ENCODE measurements at regions not wholly inside any gene's neighbourhood (a gene's known extent, or its start where the extent isn't known, plus 50 kb on each side); places are given as distances from the start of the nearest gene placed in this dataset.
"Not testable (repeated sequence)": the region's sequence is repeated elsewhere in the genome, so short reads cannot be mapped to it uniquely, and the experiment has no call there.

DNA sequence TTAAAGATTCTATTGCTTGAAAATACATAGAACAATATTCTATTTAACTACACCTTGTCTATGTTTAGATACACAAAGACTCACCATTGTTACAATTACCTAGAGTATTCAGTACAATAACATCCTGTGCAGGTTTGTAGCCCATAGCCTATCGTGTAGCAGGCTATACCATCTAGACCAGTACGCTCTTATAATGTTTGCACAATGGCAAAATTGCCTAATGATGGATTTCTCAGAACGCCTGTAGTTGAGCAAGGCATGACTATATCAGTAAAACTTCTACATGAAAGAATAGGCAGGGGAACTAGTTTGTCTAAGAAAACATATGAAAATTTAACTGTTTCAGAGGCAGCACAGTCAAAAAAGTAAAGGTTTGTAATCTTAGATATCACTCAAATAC is 375.9 kb downstream of the DAD1 start:
- no peak for DNase-seq
- intact Hi-C loops (cut with DNase I, micrococcal nuclease) = no loop called here
- ATAC-seq = no peak

DNA sequence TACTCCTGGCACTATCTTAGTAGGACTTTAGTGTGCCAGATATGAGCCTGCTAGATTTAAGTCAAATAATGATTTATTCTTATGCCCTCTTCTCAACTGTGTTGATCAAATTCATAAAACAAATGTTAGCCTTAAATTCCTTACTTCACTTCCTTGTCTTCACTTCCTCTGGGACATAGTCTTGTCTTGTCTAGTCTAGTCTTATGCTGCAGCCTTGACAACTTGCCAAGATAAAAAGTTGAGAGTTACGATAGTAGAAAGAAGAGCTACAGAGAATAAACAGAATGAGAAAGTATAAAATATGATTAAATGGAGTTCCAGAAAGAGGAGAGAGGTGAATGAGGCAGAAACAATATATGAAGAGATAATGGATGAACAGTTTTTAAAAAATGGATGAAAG is 378.1 kb downstream of the DAD1 start:
- DNase-seq = no peak
- no peak for ATAC-seq
- intact Hi-C loops (cut with DNase I, micrococcal nuclease) = no loop called here

DNA sequence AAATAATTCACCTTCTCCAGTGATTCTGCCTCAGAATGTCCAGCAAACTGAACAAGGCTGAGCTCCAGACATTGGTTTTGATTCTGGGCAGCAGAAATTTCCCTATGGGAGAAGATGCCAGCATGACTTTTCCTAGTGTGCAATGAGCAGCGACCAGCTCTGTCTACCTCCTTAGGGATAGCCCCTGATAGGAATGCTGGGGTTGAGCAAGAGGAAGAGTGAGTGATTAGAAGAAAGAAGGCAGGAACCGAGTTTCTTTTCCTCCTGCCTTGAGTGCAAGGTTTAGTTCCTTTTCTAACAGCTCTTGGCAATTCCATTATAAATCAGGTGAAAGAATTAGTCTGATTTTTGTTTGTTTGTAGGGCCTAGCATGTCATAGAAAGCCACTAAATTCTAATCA is 379.0 kb downstream of the DAD1 start:
- no peak for ATAC-seq
- intact Hi-C loops (cut with DNase I, micrococcal nuclease) = no loop called here
- no peak for DNase-seq

DNA sequence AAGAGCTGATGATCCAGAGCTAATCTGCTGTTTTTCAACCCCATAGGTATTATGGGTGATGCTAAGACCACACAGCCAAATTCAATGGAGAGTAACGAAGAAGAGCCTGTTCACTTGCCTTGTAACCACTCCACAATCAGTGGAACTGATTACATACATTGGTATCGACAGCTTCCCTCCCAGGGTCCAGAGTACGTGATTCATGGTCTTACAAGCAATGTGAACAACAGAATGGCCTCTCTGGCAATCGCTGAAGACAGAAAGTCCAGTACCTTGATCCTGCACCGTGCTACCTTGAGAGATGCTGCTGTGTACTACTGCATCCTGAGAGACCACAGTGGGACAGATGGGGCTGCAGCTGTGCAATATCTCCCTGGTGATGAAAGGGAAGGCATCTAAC is 386.0 kb downstream of the DAD1 start:
- intact Hi-C loops (cut with DNase I, micrococcal nuclease) = no loop called here
- no peak for ATAC-seq
- DNase-seq = no peak

DNA sequence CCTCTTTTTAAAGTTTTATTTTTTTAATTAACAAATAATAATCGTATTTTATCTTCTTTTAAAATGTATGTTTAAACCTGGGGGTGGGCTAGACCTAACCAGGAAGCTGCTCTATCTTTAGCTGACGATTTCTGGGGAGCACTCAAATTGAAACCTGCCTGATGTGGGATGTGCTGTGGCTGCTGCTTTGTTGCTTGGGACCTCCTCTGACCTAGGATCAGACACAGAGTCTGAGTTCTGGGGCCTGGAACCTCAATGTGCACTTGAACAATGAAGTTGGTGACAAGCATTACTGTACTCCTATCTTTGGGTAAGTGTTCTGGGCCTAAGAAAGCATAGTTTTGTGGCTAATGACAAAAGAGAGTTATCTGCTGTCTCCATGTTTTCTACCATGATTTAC is 386.7 kb downstream of the DAD1 start:
- DNase-seq (no peak), ATAC-seq (no peak)
- intact Hi-C loops (cut with DNase I, micrococcal nuclease) = no loop called here

DNA sequence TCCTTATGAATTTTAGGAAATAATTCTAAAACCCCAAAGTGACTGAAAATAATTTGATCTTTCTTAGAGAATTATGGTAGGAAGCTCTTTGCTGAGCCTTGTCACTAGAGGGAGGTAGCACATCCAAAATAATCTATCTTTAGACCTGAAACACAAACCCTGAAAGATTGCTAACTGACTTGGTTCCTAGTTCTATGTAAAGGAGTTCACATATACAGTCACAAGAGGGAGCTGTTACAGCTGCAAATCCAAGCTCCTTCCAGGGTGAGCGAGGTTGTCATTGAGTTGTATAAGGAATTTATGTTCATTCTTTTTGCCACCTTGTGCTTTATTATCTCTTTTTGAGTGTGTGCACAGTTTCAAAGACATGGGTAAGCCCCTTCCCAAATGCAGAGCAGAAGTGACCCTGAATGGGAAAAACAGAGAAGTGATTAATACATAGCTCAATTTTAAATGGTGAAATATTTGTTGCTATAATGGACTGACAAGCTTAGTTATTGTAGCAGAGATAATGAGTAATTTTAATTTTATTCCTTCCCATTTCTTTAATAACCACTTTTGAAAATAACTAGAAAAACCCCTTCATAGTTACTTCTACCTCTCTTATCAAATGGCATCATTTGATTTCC is 387.9 kb downstream of the DAD1 start:
- peak; percentile 87 for ATAC-seq
- intact Hi-C loops (cut with DNase I, micrococcal nuclease) = no loop called here
- no peak for DNase-seq

DNA sequence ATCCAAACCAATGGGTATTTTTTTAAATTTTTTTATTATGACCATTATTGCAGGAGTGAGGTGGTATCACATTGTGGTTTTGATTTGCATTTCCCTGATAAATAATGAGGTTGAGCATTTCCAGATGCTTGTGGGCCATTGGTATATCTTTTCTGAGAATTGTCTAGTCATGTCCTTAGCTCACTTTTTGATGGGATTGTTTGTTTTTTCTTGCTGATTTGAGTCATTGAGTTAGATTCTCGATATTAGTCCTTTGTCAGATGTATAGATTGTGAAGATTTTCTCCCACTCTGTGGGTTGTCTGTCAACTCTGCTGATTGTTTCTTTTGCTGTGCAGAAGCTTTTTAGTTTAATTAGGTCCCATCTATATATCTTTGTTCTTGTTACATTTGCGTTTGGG is 388.9 kb downstream of the DAD1 start:
- ATAC-seq; intact Hi-C loops (cut with DNase I, micrococcal nuclease); DNase-seq: not testable (repeated sequence)

DNA sequence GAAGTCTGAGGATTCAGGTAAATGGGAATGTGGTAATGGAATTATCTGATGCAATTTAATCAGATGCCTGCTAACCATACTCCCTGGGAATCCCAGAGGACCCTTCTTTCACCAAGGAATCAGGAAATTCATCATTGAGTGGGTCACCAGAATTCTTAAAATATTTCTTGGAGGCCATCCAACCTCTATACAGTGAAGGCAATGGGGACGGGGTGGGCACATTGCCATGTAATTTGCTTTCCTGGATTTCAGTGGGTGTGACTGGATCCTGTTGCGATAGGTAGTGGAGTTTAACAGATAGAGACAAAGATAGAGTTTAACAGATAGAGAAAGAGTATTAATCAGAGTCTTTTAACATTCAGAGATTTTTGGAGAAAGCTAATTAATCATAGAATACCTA is 394.4 kb downstream of the DAD1 start:
- ATAC-seq = no peak
- no peak for DNase-seq
- intact Hi-C loops (cut with DNase I, micrococcal nuclease) = no loop called here

DNA sequence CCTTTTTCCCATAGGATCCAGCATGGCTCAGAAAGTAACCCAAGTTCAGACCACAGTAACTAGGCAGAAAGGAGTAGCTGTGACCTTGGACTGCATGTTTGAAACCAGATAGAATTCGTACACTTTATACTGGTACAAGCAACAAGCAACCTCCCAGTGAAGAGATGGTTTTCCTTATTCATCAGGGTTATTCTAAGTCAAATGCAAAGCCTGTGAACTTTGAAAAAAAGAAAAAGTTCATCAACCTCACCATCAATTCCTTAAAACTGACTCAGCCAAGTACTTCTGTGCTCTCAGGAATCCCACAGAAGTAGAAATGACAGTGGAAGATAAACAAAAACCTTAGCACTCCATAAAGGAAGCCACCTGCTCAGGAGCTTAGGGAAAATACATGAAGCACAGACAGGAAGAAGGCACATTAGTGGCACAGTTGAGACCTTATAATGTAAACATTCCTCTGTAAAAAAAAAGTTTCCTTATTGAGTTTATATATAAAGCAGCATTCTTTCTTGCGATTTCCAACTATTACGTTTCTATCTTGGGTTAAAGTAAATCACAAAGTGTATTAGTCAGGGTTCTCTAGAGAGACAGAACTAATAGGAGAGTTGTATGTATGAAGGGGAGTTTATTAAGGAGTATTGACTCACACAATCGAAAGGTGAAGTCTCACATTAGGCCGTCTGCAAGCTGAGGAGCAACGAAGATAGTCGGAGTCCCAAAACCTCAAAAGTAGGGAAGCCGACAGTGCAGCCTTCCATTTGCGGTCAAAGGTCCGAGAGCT is 398.4 kb downstream of the DAD1 start:
- DNase-seq (no peak), ATAC-seq (peak; percentile 80)
- intact Hi-C loops (cut with DNase I, micrococcal nuclease) = no loop called here

DNA sequence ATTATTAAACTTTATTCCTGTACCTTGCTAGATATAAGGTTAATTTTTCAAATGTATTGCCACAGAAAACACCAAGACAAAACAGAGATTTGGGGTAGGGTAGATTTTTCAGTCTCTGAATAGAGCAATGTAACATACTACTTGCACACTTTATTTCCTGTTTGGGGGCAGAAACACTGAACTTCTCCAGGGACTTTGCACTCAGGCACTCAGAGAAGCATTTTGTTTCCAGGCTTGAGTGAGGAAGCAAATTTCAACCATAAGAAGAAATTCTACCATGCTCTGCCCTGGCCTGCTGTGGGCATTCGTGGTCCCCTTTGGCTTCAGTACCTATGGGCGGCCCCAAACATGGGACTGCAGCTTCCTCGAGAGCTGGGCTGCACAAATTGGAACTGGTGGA is 399.1 kb downstream of the DAD1 start:
- ATAC-seq = peak; percentile 88
- DNase-seq = no peak
- intact Hi-C loops (cut with DNase I, micrococcal nuclease) = no loop called here

DNA sequence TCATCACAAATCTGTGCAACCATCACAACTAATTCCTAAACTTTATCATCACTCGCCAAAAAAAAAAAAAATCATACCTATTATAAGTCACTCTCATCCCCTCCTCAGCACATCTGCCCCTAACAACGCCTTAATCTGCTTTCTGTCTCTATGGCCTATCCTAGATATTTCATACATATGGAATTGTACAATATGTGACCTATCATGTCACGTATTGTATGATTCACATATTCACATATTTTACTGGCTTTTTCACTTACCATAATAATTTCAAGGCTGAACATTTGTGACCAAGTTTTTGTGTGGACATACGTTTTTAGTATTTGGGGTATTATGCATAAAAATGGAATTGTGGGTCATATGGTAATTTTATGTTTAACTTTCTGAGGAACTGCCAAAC is 400.7 kb downstream of the DAD1 start:
- no peak for ATAC-seq
- intact Hi-C loops (cut with DNase I, micrococcal nuclease) = no loop called here

DNA sequence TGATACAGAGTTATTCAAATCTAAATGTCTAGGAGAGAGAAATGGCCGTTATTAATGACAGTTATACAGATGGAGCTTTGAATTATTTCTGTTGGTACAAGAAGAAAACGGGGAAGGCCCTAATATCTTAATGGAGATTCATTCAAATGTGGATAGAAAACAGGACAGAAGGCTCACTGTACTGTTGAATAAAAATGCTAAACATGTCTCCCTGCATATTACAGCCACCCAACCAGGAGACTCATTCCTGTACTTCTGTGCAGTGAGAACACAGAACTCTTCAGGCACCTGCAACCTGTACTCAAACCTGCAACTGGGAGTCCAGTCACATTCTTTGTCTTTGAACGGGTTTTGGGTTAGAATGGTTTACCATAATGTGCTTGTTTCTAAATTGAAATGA is 403.2 kb downstream of the DAD1 start:
- DNase-seq (no peak), ATAC-seq (no peak)
- intact Hi-C loops (cut with DNase I, micrococcal nuclease) = no loop called here

More for the DNA sequence above, 400.7 kb downstream of the DAD1 start:
- no peak for DNase-seq

DNA sequence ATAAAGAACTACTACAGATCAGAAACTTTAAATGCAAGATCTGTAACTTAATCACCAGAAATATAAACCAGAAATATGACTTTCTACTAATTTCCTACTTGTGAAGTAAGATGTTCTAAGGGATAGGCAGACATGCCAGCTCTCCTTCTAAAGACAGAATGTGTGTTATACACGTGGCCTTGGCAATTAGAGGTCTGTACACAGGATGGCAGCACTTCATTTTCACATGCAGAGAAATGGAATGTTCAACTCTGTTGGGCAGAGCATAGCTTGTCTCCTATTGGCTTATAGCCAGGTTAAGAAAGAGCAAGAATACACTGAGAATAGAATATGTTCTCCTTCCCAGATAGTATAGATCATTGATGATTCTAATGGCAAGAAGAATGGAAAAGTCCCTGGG is 403.8 kb downstream of the DAD1 start:
- no peak for DNase-seq

DNA sequence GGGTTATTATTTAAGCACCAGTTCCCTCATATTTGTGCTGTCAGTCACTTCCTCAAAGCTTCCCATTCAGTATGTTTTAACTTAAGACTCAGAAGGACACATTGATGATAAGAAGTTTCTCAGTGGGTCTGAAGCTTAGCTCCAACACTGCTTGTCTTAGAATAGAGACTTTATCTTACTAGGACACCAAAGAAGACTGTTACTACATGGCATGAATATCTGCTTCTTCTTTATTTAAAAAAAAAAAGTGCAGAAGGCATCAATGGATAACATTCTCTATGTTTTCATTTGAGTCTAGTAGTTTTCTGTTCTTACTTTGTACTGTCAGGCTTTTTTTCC is 404.2 kb downstream of the DAD1 start:
- DNase-seq = no peak
- no peak for ATAC-seq
- intact Hi-C loops (cut with DNase I, micrococcal nuclease) = no loop called here

More for the DNA sequence above, 403.8 kb downstream of the DAD1 start:
- intact Hi-C loops (cut with DNase I, micrococcal nuclease) = no loop called here
- peak; percentile 67 for ATAC-seq

DNA sequence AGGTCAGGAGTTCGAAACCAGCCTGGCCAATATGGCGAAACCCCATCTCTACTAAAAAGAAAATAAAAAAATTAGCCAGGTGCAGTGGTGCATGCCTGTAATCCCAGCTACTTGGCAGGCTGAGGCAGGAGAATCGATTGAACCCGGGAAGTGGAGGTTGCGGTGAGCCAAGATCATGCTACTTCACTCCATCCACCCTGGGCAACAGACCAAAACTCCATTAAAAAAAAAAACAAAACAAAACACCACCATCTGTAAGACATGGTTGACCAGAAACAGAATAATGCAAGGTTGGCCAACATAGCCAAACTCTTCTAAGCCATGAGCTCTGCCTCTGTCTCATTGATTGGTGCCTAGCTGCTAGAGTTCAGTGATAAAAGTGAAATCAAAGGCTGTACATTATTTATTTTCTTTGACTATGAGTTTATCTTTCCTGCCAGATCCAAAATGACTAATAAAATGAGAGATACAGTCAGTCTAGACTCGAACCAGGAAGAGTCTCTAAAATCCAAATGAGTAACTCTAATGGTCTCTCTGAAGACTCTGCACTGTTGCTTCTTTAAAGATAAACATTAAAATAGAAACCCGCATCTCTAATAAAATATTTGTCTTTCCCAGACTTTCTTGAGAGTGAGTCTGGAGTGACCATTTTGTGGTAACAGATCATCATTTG is 404.7 kb downstream of the DAD1 start:
- intact Hi-C loops (cut with DNase I, micrococcal nuclease) = no loop called here
- DNase-seq = no peak
- peak; percentile 39 for ATAC-seq

DNA sequence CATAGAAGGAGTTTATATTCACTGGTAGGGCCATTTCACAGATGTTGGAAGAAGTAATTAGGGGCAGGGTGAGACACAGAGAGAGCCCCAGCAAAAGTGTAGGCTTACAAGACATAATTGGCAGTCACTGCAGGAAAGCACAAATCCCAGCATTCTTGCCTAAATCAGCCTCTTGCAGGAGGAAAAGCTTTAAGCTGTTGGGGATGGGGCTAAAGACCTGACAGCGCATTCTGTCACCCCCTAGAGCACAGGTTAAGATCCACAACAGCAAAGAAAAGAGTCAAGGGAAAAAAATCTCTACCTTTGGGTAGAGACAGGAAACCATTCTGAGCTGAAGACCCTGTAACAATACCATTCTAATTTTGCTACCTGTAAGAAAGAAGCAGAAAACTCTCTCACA is 409.0 kb downstream of the DAD1 start:
- ATAC-seq = no peak

DNA sequence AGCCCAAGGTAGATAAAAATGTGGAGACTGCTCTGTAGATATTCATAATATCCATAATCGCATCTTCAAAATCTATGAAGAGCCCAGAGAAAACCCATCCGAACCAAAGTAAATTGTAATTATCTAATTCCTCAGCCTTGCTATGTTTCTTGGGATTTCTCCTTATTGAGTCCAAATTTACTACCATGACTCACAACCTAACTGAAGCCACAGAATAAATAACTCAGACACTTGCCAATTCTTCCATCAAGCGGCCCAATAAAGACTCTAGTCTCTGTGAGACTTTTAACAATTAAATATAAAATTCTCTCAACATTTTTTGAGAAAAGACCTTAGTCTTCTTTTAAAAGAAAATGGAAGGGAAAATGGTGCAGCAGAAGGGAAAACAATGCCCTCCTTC is 409.8 kb downstream of the DAD1 start:
- no peak for ATAC-seq
- no peak for DNase-seq
- intact Hi-C loops (cut with DNase I, micrococcal nuclease) = no loop called here

More for the DNA sequence above, 409.0 kb downstream of the DAD1 start:
- DNase-seq = no peak
- intact Hi-C loops (cut with DNase I, micrococcal nuclease) = no loop called here

DNA sequence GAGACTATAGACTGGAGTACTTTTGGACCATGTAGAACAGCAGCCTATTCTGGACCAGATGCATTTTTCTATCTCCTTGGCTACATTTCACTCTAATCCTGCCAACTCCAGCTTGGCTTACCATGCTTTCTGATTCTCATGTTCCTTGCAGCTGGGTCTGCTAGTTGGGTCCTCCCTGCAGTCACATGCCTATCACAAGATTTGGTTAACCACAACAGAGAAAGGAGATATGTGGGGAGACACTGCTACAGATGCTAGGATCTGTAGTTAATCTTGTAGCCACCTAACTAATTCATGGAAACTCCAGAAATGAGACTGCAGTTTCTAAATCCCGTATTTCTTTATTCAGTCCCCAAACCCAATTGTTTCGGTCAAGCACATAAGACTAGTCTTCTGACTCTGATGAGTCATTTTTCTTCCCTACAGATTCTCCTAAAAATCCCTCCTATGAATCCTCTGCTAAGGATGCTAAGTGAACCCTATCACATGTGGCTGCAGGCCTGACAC is 410.6 kb downstream of the DAD1 start:
- DNase-seq = no peak
- ATAC-seq = no peak
- intact Hi-C loops (cut with DNase I, micrococcal nuclease) = no loop called here

DNA sequence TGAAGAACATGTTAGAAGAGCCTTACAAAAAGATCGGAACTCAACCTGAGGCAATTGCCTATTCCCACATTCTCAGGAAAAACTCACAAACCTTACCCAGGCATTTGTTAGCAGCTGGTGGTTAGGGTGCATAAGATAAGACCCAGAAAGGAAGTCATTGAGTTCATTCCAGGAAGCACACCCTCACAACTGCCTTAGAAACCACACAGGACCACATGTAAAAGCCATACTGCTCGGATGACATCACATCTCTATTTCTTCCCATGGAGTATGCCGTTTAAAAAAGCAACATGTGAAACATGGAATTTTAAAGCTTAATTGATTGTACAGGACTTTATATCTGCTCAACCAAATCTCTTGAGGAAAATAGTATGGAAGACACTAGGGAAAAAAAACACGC is 411.2 kb downstream of the DAD1 start:
- no peak for DNase-seq
- no peak for ATAC-seq
- intact Hi-C loops (cut with DNase I, micrococcal nuclease) = no loop called here

DNA sequence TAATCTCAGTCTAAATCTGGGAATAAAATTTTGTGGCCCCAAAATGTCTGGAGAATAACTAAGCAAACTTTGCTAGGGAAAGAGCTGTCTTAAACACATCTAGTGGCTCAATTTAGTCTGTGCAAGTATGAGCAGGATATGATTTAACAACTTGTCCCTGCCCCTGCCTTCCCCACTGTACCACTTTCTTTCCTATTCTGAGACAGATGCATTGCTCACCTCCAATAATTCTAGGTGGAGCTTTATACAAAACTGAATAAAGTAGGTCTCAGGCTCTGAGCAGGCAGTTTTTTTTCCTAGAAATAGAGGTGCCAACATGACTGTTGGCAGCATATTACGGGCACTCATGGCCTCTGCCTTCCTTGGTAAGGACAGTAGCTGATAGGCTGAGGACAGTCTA is 412.1 kb downstream of the DAD1 start:
- ATAC-seq (peak; percentile 28), DNase-seq (no peak)
- intact Hi-C loops (cut with DNase I, micrococcal nuclease) = no loop called here

Data from left colon (tissue), 2 donors.